ENCODE measurements at regions not wholly inside any gene's neighbourhood (a gene's known extent, or its start where the extent isn't known, plus 50 kb on each side); places are given as distances from the start of the nearest gene placed in this dataset.

DNA sequence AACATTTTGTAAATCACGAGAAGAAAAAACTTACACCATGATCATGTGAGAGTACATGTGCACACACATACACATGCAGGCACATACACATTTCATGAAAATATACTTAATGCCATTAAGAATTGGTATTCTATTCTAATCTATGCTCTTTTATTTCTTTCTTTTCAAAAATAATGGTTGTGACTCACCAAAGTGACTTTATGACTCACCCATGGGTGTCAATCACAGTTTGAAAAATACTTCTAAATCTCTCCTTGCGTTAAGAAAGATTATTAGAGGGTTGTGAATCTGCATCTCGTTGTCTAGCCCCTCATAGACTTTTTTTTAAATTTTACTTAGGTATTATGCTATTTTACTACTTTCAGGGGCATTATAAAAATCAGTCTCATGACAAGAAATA lies 254.2 kb downstream of the TUSC7 start:
- TF ChIP-seq, protein P1, sequence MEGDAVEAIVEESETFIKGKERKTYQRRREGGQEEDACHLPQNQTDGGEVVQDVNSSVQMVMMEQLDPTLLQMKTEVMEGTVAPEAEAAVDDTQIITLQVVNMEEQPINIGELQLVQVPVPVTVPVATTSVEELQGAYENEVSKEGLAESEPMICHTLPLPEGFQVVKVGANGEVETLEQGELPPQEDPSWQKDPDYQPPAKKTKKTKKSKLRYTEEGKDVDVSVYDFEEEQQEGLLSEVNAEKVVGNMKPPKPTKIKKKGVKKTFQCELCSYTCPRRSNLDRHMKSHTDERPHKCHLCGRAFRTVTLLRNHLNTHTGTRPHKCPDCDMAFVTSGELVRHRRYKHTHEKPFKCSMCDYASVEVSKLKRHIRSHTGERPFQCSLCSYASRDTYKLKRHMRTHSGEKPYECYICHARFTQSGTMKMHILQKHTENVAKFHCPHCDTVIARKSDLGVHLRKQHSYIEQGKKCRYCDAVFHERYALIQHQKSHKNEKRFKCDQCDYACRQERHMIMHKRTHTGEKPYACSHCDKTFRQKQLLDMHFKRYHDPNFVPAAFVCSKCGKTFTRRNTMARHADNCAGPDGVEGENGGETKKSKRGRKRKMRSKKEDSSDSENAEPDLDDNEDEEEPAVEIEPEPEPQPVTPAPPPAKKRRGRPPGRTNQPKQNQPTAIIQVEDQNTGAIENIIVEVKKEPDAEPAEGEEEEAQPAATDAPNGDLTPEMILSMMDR (IDR thresholded peaks at IDR 0.05; ENCODE audit: control extremely low read depth, extremely low read depth) = no peak
- ATAC-seq (ENCODE audit: insufficient read depth, low FRiP score) (no peak), DNase-seq (no peak)
- H3K27me3 ChIP-seq (ENCODE audit: control insufficient read depth in 3 of 3, insufficient read depth in 3 of 3, low read length in 2 of 3) = no peaks in the 10 kb centered on the region
- 74 to 77% methylated on average over 3 of the region's 3 CpGs for WGBS, 2 donors
- peaks cover 0 to 5% (median 0%) of the 10 kb centered on the region in 4 donors for H3K9me3 ChIP-seq (ENCODE audit: control insufficient read depth in 4 of 4, insufficient read depth in 3 of 4, low read length in 3 of 4)
- no peaks in the 10 kb centered on the region for H3K36me3 ChIP-seq (ENCODE audit: control insufficient read depth in 4 of 4, insufficient read depth in 4 of 4, low read length in 4 of 4)
- H3K27ac ChIP-seq (ENCODE audit: low read depth in 1 of 2, low read length in 1 of 2) = no peak overlapping the region
- H3K4me3 ChIP-seq = no peak overlapping the region
- no peaks in the 10 kb centered on the region for H3K4me1 ChIP-seq (ENCODE audit: control insufficient read depth in 5 of 5, insufficient read depth in 5 of 5, low read length in 5 of 5)
- no peak overlapping the region for H3K9ac ChIP-seq (ENCODE audit: insufficient read depth in 1 of 2, low read length in 2 of 2)

GRCh38 chr3:116966649-116967048 lies 257.1 kb downstream of the TUSC7 start:
- Histone ChIP-seq H3K27me3 (ENCODE audit: control insufficient read depth in 3 of 3, insufficient read depth in 3 of 3, low read length in 2 of 3) (no peaks in the 10 kb centered on the region), H3K9me3 (ENCODE audit: control insufficient read depth in 4 of 4, insufficient read depth in 3 of 4, low read length in 3 of 4) (peaks cover 0 to 5% (median under 1%) of the 10 kb centered on the region in 4 donors), H3K4me3 (no peak overlapping the region), H3K9ac (ENCODE audit: insufficient read depth in 1 of 2, low read length in 2 of 2) (no peak overlapping the region), H3K36me3 (ENCODE audit: control insufficient read depth in 4 of 4, insufficient read depth in 4 of 4, low read length in 4 of 4) (no peaks in the 10 kb centered on the region), H3K4me1 (ENCODE audit: control insufficient read depth in 5 of 5, insufficient read depth in 5 of 5, low read length in 5 of 5) (no peaks in the 10 kb centered on the region), H3K27ac (ENCODE audit: low read depth in 1 of 2, low read length in 1 of 2) (no peak overlapping the region)
- 61 to 77% methylated on average over 2 of the region's 2 CpGs for WGBS, 2 donors
- DNase-seq (no peak), ATAC-seq (ENCODE audit: insufficient read depth, low FRiP score) (no peak)
- TF ChIP-seq, protein P1 (IDR thresholded peaks at IDR 0.05; ENCODE audit: control extremely low read depth, extremely low read depth) = no peak

- TF ChIP-seq, protein P1 (IDR thresholded peaks at IDR 0.05; ENCODE audit: control extremely low read depth, extremely low read depth) = no peak
- H3K4me3 ChIP-seq = no peak overlapping the region
- no peak overlapping the region for H3K9ac ChIP-seq (ENCODE audit: insufficient read depth in 1 of 2, low read length in 2 of 2)
- DNase-seq = no peak
- ATAC-seq (ENCODE audit: insufficient read depth, low FRiP score) = no peak
- H3K9me3 ChIP-seq (ENCODE audit: control insufficient read depth in 4 of 4, insufficient read depth in 3 of 4, low read length in 3 of 4) = peaks cover 0 to 5% (median under 1%) of the 10 kb centered on the region in 4 donors
- WGBS, 2 donors = 82 to 83% methylated on average over 6 of the region's 6 CpGs
- no peak overlapping the region for H3K27ac ChIP-seq (ENCODE audit: low read depth in 1 of 2, low read length in 1 of 2)
- H3K4me1 ChIP-seq (ENCODE audit: control insufficient read depth in 5 of 5, insufficient read depth in 5 of 5, low read length in 5 of 5) = no peaks in the 10 kb centered on the region
- no peaks in the 10 kb centered on the region for H3K36me3 ChIP-seq (ENCODE audit: control insufficient read depth in 4 of 4, insufficient read depth in 4 of 4, low read length in 4 of 4)
- H3K27me3 ChIP-seq (ENCODE audit: control insufficient read depth in 3 of 3, insufficient read depth in 3 of 3, low read length in 2 of 3) = no peaks in the 10 kb centered on the region
Measured at GRCh38 chr3:116969135-116969534, 259.6 kb downstream of the TUSC7 start.

DNA sequence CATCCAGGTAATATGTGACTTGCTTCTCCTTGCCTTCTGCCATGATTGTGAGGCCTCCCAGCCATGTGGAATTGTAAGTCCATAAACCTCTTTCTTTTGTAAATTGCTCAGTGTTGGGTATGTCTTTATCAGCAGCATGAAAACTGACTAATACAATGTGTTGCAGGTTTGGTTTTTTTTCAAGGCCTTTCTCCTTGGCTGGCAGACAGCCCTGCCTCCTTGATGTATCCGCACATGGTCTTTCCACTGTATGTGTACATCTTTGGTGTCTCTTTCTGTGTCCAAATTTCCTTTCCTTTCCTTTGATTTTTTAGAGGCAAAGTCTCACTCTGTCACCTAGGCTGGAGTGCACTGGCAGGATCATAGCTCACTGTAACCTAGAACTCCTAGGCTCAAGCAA lies 260.1 kb downstream of the TUSC7 start:
- no peaks in the 10 kb centered on the region for H3K4me1 ChIP-seq (ENCODE audit: control insufficient read depth in 5 of 5, insufficient read depth in 5 of 5, low read length in 5 of 5)

More for the DNA sequence above, 260.1 kb downstream of the TUSC7 start:
- 96 to 98% methylated on average over 1 of the region's 1 CpG for whole genome bisulfite sequencing, 2 donors
- Histone ChIP-seq H3K36me3 (ENCODE audit: control insufficient read depth in 4 of 4, insufficient read depth in 4 of 4, low read length in 4 of 4) (no peaks in the 10 kb centered on the region), H3K27me3 (ENCODE audit: control insufficient read depth in 3 of 3, insufficient read depth in 3 of 3, low read length in 2 of 3) (no peaks in the 10 kb centered on the region), H3K9ac (ENCODE audit: insufficient read depth in 1 of 2, low read length in 2 of 2) (no peak overlapping the region), H3K4me3 (no peak overlapping the region), H3K9me3 (ENCODE audit: control insufficient read depth in 4 of 4, insufficient read depth in 3 of 4, low read length in 3 of 4) (peaks cover 0 to 5% (median under 1%) of the 10 kb centered on the region in 4 donors), H3K27ac (ENCODE audit: low read depth in 1 of 2, low read length in 1 of 2) (no peak overlapping the region)
- TF ChIP-seq, protein P1 (IDR thresholded peaks at IDR 0.05; ENCODE audit: control extremely low read depth, extremely low read depth) = no peak
- DNase-seq (no peak), ATAC-seq (ENCODE audit: insufficient read depth, low FRiP score) (no peak)
